ENCODE measurements at regions not wholly inside any gene's neighbourhood (a gene's known extent, or its start where the extent isn't known, plus 50 kb on each side); places are given as distances from the start of the nearest gene placed in this dataset.
A peak's percentile ranks its signal among the peaks of the same experiment; 100 is the strongest.
"Not testable (repeated sequence)": the region's sequence is repeated elsewhere in the genome, so short reads cannot be mapped to it uniquely, and the experiment has no call there.

DNA sequence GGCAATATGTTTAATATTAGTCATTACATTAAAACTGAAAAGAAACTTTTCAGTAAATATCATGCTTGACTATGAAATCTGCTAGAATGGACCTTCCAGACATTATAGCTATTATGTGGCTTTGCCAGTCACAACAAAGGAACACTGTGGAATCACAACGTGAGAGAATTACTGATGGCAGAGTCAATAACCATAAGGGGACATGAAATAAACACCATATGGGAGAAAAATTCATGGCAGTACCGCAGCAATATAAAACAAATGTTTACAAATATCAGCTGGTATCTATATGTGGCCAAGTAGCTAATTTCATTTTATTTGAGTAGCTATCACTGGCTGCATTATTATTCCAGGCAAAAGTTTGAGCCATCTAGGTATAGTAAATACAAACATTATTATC is 1818.6 kb downstream of the PCDH9 start:
- no peak for DNase-seq (ENCODE audit: low read depth, low spot score)

DNA sequence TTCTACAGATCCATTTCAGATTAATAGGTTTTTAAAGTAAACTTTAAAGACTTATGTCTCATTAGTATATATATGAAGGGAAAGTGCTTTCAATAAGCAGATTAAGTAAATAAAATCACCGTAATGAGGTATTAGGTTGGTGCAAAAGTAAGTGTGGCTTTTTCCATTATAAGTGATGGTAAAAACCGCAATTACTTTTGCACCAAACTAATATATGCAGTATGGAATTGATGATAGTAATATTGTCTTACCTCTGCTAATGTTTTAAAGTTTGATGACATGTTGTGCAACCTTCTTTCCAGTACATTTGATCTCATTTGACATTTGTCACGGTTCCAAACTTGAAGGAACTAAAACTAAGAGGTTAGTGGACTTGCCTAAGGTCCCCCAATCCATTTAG is 1819.3 kb downstream of the PCDH9 start:
- no peak for DNase-seq (ENCODE audit: low read depth, low spot score)

DNA sequence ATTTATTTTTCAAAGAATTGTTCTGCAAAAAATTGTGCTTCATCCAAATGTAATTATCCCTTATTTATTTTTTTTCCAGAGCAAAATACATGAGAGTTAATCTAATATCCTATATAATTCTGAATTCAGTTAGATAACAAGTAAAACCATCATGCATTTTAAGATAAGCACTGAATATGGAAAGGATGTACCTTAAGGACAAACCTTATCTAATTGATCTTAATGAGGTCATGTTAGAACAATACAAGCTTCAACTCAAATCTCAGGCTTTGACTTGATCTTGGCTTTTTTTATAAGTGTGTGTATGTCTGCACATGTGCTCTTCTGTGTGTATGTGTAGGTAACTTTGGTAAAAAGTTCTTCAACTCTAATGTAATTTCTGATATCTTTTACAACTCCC is 1828.8 kb downstream of the PCDH9 start:
- no peak for DNase-seq (ENCODE audit: low read depth, low spot score)

DNA sequence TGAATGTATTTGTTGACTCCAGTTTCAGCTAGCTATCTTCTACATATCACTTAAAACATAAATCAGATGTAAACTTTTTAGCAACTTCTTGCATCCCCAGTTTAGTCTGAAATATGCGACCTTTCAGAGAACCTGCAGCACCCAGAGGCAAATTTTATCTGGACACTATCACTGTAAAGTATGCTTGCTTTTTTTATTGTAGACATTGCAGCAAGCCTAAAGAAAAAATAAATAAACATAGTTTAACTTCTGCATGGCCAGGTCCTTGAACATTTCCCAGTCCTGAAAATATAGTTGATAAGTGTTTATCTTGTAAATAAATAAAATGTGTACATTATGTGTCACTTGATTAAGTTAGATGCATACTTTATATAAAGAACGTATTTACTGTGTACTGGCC is 1829.4 kb downstream of the PCDH9 start:
- DNase-seq (ENCODE audit: low read depth, low spot score): no peak

DNA sequence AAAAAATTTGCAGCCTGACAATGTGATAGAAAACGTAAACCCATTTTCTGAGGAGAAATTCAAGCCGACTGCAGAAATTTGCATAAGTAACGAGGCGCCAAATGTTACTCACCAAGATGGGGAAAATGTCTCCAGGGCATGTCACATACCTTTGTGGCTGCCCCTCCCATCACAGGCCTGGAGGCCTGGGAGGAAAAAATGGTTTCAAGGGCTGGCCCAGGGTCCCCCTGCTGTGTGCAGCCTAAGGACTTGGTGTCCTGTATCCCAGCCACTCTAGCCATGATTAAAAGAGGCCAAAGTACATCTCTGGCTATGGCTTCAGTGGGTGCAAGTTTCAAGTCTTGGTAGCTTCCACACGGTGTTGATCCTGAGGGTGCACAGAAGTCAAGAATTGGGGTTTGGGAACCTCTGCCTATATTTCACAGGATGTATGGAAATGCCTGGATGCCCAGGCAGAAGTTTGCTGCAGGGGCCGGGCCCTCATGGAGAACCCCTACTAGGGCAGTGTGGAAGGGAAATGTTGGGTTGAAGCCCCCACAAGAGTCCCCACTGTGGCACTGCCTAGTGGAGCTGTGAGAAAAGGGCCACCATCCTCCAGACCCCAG is 1842.3 kb downstream of the PCDH9 start:
- DNase-seq (ENCODE audit: low read depth, low spot score): no peak

- no peak for DNase-seq (ENCODE audit: low read depth, low spot score)
These were observed 1851.1 kb downstream of the PCDH9 start for GRCh38 chr13:65378943-65379519.

GRCh38 chr13:65378484-65378883 is 1851.7 kb downstream of the PCDH9 start:
- no peak for DNase-seq (ENCODE audit: low read depth, low spot score)

DNA sequence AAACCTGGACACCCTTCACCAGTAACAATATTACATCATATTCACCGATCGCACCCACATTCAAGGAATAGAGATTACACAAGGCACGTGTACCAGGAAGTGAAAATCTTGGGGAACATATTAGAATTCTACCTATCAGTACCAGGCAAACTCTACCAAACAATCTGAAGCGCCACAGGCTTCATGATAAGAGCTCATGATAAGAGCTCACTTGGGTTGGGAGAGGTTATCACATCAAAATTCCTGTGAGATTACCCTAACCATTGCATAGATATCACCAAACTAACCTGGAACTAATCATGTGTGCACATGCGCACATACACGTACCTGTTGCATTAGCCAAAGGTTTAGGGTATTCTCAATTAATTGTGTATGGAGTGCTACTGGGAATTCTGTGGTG is 1861.3 kb downstream of the PCDH9 start:
- no peak for DNase-seq (ENCODE audit: low read depth, low spot score)

GRCh38 chr13:65353951-65354350 is 1876.2 kb downstream of the PCDH9 start:
- no peak for DNase-seq (ENCODE audit: low read depth, low spot score)

DNA sequence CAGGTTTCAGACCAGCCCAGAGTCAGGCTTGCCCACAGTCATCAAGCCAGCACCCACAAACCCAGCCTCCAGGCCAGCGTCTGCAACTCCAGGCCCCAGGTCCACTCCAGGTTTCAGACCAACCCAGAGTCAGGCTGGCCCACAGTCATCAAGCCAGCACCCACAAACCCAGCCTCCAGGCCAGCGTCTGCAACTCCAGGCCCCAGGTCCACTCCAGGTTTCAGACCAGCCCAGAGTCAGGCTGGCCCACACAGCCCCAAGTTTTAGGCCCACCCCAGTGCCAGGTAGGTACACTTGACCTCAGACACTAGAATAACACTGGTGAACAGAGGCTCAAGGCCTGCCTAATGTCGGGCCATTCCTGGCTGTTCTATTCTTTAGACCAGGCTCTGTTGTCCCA is 1877.0 kb downstream of the PCDH9 start:
- not testable (repeated sequence) for DNase-seq (ENCODE audit: low read depth, low spot score)

DNA sequence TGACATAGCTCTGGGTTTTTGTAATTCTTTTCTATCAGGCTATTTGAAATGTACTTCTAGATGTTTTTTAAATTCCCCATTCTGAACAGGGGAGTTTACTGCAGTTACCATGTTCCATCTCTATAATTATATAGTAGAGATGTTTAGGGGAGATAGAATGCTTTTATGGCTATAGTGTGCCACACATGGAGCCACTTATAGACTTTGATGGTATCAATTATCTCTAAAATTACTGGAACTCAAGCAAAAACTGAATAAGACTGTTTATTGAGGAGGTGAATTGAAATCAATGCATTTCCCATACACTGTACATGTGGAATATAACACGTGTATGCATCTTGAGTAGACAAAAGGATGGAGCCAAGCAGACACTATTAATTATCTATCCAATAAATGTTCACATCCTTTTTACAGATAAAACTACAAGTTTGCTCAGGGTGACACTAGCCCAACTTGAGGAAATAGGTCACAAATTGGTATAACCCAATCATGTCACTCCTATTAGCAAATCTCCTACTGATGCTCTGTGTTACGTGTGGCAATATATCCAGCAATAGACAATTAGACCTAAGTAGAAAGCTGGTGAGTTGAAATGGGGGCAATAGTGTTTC is 1882.6 kb downstream of the PCDH9 start:
- DNase-seq (ENCODE audit: low read depth, low spot score): no peak

- DNase-seq (ENCODE audit: low read depth, low spot score): no peak
These were observed 1886.1 kb downstream of the PCDH9 start for GRCh38 chr13:65343898-65344663.

DNA sequence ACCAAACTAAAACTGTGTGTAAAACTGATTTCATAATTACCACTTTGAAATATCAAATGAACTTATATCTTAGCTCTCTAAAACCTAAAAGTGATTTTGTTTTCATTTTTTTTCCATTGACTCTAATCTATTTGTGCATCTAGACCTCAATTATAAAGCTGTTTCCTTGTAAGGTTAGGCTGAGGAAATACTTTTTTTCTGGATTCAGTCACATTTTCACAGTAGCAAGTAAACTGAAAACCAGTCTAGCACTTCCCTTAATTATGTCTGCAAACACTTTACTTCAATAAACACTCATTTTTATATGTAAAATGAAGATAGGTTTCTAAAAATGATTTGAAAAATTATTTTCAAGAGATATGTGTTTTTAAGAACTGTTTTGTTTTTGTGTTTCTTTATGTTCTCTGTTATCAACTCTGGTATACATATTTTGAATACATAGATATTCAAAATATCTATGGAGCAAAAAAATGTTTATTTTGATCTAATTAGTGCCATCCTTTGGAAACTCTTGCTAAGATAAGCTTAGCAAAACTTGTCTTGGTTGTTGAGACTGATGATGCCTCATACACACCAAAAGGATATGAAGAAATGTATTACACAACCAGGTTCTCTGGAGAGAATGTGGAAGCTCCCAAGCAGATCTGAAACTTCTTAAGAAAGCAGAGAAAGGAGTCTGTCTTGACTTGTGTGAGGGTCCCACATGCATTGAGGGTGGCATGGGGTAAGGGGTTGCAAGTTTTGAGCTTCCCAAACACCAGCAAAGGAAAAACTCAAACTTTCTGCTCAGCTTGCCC is 1887.4 kb downstream of the PCDH9 start:
- no peak for DNase-seq (ENCODE audit: low read depth, low spot score)

- DNase-seq (ENCODE audit: low read depth, low spot score): no peak
These were observed 1890.9 kb downstream of the PCDH9 start for GRCh38 chr13:65339241-65339640.

- DNase-seq (ENCODE audit: low read depth, low spot score): peak; percentile 74
These were observed 1893.2 kb downstream of the PCDH9 start for GRCh38 chr13:65336916-65337315.

DNA sequence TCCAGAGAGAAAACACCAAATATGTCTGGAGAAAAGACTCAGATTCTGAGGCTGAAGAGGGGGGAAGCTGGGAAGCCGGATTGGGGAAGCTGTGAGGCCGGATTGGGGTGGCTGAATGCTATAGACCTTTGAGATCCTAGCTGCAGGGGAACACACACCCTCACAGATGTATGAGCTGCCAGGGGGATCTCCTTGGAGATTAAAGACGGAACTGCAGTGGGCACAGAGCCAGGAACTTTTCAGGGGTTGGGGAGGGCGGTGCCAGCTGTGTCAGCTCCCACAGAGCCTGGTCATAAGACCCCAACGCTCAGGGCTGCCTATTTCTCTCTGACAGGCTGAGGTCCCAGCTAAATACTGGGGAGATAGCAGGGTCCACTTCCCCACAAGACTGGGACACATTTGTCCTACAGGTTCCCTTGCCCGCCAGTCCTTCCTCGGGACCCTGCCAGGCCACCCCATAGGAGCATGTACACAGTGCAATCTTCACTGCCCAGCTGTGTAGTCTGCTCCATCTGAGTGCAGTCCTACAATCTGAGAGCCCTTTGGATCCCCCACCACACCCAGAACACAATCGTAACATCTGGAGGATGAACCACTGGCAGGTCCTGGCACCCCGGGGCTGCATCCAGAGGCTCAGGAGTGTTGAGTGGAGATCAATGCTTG is 1893.9 kb downstream of the PCDH9 start:
- no peak for DNase-seq (ENCODE audit: low read depth, low spot score)

DNA sequence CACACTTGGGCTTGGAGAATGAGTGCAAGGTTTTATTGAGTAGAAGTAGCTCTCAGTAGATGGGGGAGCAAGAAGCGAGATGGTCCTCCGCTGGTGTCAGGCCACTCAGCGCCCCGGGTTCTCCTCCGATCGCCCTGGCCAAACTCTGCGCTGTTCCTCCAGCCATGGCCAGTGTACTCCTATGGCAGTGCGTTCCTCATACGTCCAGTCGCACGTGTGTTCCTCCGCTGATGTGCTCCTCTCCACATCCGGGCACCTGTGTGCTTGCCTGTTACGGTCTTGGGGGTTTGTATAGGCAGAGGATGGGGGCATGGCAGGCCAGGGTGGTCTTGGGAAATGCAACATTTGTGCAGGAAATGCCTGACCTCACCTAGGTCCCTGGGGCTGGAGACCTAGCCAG is 1899.4 kb downstream of the PCDH9 start:
- DNase-seq (ENCODE audit: low read depth, low spot score): no peak

DNA sequence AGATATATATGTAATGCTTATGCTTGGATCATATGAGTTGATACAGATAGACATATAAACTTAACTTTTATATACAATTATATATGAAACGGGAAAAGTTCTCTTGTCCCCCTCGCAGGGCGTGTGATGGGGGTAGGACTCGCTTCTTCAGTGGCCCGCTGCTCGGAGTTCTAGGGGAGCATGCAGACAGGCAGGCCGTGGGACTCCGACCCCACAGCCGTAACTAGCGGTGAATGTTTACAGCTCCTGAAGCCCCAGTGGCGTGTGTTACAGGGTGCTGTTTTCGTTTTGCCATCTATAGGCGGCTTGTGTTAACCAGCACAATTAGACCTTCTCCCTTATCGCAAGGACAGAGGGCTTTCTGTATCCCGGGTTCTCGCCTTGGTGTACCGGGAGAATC is 1899.8 kb downstream of the PCDH9 start:
- no peak for DNase-seq (ENCODE audit: low read depth, low spot score)

GRCh38 chr13:65323192-65323591 is 1906.9 kb downstream of the PCDH9 start:
- DNase-seq (ENCODE audit: low read depth, low spot score): not testable (repeated sequence)

DNA sequence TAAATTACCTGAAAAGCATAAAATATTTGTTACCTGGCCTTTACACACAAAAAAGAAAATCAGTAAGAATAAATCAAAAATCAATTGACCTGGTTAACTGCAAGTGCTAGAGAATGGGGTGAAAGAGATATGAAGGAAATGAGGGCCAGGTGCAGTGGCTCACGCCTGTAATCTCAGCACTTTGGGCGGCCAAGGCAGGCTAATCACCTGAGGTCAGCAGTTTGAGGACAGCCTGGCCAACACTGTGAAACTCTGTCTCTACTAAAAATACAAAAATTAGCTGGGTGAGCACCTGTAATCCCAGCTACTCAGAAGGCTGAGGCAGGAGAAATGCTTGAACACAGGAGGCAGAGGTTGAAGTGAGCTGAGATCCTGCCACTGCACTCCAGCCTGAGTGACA is 1908.7 kb downstream of the PCDH9 start:
- DNase-seq (ENCODE audit: low read depth, low spot score): not testable (repeated sequence)

DNA sequence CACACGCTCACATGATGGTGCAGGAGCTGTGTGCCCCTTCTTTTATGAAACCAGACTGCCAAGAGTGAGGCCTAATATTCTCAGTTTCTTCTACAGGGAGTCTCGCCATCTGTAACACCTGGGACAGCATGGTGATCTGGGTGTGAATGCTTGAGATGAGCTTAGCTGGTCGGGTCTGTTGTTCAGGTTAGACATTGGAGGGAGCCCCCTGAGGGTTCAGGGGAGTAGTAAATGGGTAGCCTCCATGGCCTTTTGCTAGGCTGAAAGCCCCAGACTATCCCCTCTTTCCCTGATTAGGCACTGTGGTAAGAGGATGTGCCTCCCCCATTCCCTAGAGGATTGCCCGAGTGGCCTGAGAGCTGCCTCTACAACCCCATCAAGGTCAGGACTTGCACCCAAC is 1916.1 kb downstream of the PCDH9 start:
- DNase-seq (ENCODE audit: low read depth, low spot score): no peak

Measured in smooth muscle cell of the brain vasculature (primary cell).